ENCODE measurements at regions not wholly inside any gene's neighbourhood (a gene's known extent, or its start where the extent isn't known, plus 50 kb on each side); places are given as distances from the start of the nearest gene placed in this dataset.

- H3K4me1 ChIP-seq (ENCODE audit: control insufficient read depth, insufficient read depth, low read length), result no peaks in the 10 kb centered on the region
- no peak overlapping the region for H3K27ac ChIP-seq (ENCODE audit: extremely low read depth, low read depth, low read length)
- ChIA-PET POLR2A (no interaction called here), CTCF (no interaction called here)
- H3K4me3 ChIP-seq (ENCODE audit: low read depth, low read length), result no peak overlapping the region
- no peak for TF ChIP-seq AEBP2 (tag by site-specific recombination; IDR thresholded peaks at IDR 0.05; ENCODE audit: borderline replicate concordance)
- no peak for TF ChIP-seq ZNF501 (tag by site-specific recombination; IDR thresholded peaks at IDR 0.05)
- no peak for TF ChIP-seq TSHZ1 (tag by site-specific recombination; IDR thresholded peaks at IDR 0.05; ENCODE audit: borderline replicate concordance)
- no peak for TF ChIP-seq ZNF416 (tag by site-specific recombination; IDR thresholded peaks at IDR 0.05)
- TF ChIP-seq ZSCAN16 (tag by site-specific recombination; IDR thresholded peaks at IDR 0.05), result no peak
- TF ChIP-seq ZNF664 (tag by site-specific recombination; IDR thresholded peaks at IDR 0.05), result no peak
- no peaks in the 10 kb centered on the region for H3K36me3 ChIP-seq (ENCODE audit: control insufficient read depth in 2 of 2, insufficient read depth in 1 of 2, low read length in 2 of 2)
- H3K9me3 ChIP-seq (ENCODE audit: control insufficient read depth, insufficient read depth, low read depth, low read length), result no peaks in the 10 kb centered on the region
Observed at GRCh38 chr5:67817652-67818051, 397.9 kb upstream of the PIK3R1 start.

- CTCF ChIA-PET, result no interaction called here
- no peak for TF ChIP-seq ZNF510 (tag by site-specific recombination; IDR thresholded peaks at IDR 0.05; ENCODE audit: insufficient replicate concordance)
- no peak for TF ChIP-seq ZNF76 (tag by site-specific recombination; IDR thresholded peaks at IDR 0.05; ENCODE audit: borderline replicate concordance, low read depth)
- TF ChIP-seq ZNF707 (tag by site-specific recombination; IDR thresholded peaks at IDR 0.05), result no peak
- TF ChIP-seq ZNF473 (tag by site-specific recombination; IDR thresholded peaks at IDR 0.05), result no peak
- TF ChIP-seq FEZF1 (tag by site-specific recombination; IDR thresholded peaks at IDR 0.05), result no peak
- TF ChIP-seq ZNF629 (tag by site-specific recombination; IDR thresholded peaks at IDR 0.05), result no peak
- no peak for TF ChIP-seq ZBTB11 (tag by site-specific recombination; conservative IDR thresholded peaks at IDR 0.05; ENCODE audit: low read depth)
- TF ChIP-seq ZNF48 (tag by site-specific recombination; IDR thresholded peaks at IDR 0.05), result no peak
- TF ChIP-seq WT1 (tag by site-specific recombination; IDR thresholded peaks at IDR 0.05), result no peak
- TF ChIP-seq ZNF792 (tag by site-specific recombination; IDR thresholded peaks at IDR 0.05), result no peak
- no peak for TF ChIP-seq ZNF391 (tag by site-specific recombination; IDR thresholded peaks at IDR 0.05; ENCODE audit: borderline replicate concordance, low read depth)
- TF ChIP-seq GFI1B (tag by site-specific recombination; IDR thresholded peaks at IDR 0.05), result no peak
- TF ChIP-seq ZSCAN30 (tag by site-specific recombination; IDR thresholded peaks at IDR 0.05), result no peak
- TF ChIP-seq HOXD13 (CRISPR knock-in tag; IDR thresholded peaks at IDR 0.05; ENCODE audit: borderline replicate concordance), result no peak
- TF ChIP-seq ZNF549 (tag by site-specific recombination; IDR thresholded peaks at IDR 0.05), result no peak
- TF ChIP-seq PRDM4 (tag by site-specific recombination; IDR thresholded peaks at IDR 0.05), result no peak
- no peak overlapping the region for H3K4me3 ChIP-seq (ENCODE audit: low read depth, low read length)
- no peaks in the 10 kb centered on the region for H3K4me1 ChIP-seq (ENCODE audit: control insufficient read depth, insufficient read depth, low read length)
- H3K9me3 ChIP-seq (ENCODE audit: control insufficient read depth, insufficient read depth, low read depth, low read length), result no peaks in the 10 kb centered on the region
- no peak overlapping the region for H3K27ac ChIP-seq (ENCODE audit: extremely low read depth, low read depth, low read length)
- no peaks in the 10 kb centered on the region for H3K36me3 ChIP-seq (ENCODE audit: control insufficient read depth in 2 of 2, insufficient read depth in 1 of 2, low read length in 2 of 2)
- POLR2A ChIA-PET, result no interaction called here
Observed at GRCh38 chr5:67816456-67816855, 399.1 kb upstream of the PIK3R1 start.

Measured in HEK293 (cell line).